Stimulated activated CD4-positive, alpha-beta T cell treated with anti-CD3 and anti-CD28 coated beads, Interleukin-12 subunit alpha, Interleukin-12 subunit beta, amount 100 ng/mL, for 48 hours (primary cell): ENCODE measurements at regions not wholly inside any gene's neighbourhood (a gene's known extent, or its start where the extent isn't known, plus 50 kb on each side); places are given as distances from the start of the nearest gene placed in this dataset.

Source experiments
- DNase-seq, 3 donors: peaks; one replicate each; pipeline ENCODE4 v3.0.0-alpha.2; 2020; ENCODE audit warnings: low read depth in 2 of 3, low spot score in 1 of 3

DNA sequence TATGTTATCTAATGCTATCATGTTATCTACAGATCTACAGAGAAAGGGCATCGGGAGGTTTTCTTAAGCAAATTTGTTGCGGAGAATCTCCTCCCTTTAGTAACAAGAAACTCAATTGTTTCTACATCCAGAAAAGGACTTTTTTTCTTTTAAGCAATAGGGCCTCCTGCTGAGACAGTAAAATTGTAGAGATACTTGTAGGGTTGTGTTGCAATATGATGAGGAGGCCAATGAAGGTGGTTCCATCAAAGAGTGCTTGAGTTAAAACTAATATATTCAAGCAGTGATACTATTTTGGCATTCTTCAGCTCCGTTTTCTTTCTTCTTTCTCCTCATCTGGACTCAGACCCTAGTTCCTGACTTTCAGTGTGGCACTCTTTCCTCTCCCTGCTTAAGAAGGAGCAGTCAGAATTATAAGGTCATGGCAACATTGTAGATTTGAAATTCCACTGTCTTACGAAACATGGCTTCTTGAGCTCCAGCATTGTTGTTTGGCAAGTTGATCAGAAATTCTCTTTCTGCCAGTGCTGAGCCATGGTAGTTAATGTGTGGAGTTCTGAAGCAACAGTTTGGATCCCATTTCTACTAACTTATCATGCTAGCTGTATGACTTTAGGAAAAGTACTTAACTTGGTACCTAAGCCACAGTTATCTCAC, 202.0 kb upstream of the SLC14A2 start:
- no peak for DNase-seq

- DNase-seq: no peak
Measured at GRCh38 chr18:45415614-45416013, 199.7 kb upstream of the SLC14A2 start.

DNA sequence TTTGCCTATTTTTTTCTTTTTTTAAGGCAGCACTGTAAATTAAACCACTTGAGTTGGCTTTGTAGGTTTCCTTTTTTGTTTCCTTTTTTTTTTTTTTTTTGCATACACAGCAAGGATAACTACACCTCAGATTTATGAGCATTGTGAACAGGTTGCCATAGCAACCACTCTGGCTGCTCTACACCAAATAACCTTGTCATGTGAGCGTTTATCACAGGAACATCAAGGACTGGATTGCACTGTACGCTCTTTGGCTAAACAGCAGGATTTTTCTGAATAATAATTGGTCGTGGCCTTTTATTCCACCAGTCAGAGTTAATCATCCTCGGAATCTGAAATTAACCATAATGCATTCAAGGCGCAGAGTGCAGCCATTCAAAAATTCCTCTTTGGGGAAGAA, 199.1 kb upstream of the SLC14A2 start:
- no peak for DNase-seq

- no peak for DNase-seq
Measured at GRCh38 chr18:45417392-45417791, 197.9 kb upstream of the SLC14A2 start.

- no peak for DNase-seq
Measured at GRCh38 chr18:45423659-45424058, 191.6 kb upstream of the SLC14A2 start.

GRCh38 chr18:45430041-45430440, 185.2 kb upstream of the SLC14A2 start:
- no peak for DNase-seq

- no peak for DNase-seq
Measured at GRCh38 chr18:45435810-45436209, 179.5 kb upstream of the SLC14A2 start.

DNA sequence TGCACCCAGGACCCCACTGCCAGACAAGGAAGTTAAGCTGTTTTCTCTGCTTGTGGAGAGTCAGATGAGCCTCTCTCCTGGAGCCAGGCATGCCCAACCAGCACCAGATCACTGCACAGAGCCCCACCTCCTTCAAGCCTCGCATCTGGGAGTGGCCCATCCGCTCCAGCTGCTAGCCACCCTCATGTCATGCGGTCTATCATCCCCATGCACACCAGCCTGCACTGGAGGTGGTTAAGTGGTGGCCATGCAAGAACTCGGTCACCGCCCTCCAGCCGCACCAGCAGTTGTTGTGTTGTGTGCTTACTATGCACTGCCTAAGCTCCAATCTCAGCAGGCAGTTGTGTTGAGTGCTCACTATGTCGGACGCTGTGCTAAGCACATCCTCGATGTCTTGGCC, 177.9 kb upstream of the SLC14A2 start:
- DNase-seq: no peak

GRCh38 chr18:45439851-45440645, 175.2 kb upstream of the SLC14A2 start:
- no peak for DNase-seq

GRCh38 chr18:45441110-45441847, 174.0 kb upstream of the SLC14A2 start:
- no peak for DNase-seq

GRCh38 chr18:45444040-45444439, 171.2 kb upstream of the SLC14A2 start:
- no peak for DNase-seq

GRCh38 chr18:45447355-45448265, 167.7 kb upstream of the SLC14A2 start:
- no peak for DNase-seq

DNA sequence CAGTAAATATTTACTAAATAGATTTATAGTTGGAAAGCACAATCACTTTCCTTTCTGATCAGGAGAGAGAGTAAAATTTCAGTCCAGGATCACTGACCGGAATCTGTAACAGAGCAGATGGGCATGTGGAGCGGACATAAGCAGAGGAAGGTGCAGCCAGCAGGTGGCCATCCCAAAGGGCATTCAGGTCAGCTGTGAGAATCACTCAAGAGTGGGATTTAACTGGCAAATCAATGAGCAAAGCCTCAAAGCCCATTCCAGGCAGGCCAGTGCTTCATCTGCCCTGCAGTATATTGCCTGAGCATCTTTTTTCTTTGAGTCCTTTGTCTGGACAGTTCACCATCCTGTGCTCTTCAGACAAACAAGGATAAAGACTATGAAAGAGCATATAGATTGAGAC, 166.4 kb upstream of the SLC14A2 start:
- no peak for DNase-seq

DNA sequence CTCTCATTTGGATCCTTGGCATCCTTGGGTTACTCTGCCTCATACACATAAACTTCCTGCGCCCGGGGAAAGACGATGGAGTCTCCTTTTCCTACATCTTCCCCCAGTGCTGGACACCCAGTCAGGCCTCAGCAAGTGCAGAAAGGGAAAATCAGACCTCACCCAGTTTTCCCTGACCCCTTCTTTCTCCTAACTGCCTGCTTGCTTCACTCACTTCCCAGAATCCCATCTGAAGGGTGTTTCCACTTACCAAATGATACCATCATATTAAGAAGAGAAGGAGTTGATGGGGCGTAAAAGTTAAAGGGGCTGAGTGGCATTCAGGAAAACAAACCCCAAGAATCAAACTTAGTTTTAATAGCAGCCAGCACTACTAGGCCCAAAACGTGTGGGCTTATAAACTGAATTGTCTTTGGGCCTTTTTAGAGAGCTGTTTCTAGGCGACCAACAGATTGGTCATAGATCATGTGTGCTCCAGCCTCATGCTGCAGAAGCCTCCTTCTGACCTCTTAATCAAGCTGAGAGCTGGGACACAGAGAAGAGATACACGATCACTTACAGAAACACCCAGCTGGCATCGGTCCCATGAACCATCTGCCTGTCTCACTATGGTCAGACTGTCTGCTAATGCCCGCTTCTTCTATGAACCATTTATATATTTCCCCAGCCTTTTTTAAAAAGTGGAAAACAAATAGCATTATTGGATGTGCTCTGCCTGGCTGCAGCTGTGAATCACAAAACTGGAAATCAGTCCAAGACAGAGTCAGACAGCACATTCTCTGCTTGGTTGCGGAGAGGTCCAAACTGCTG, 165.7 kb upstream of the SLC14A2 start:
- no peak for DNase-seq

- no peak for DNase-seq
Measured at GRCh38 chr18:45456090-45457021, 158.9 kb upstream of the SLC14A2 start.

- no peak for DNase-seq
Measured at GRCh38 chr18:45458033-45458432, 157.2 kb upstream of the SLC14A2 start.

DNA sequence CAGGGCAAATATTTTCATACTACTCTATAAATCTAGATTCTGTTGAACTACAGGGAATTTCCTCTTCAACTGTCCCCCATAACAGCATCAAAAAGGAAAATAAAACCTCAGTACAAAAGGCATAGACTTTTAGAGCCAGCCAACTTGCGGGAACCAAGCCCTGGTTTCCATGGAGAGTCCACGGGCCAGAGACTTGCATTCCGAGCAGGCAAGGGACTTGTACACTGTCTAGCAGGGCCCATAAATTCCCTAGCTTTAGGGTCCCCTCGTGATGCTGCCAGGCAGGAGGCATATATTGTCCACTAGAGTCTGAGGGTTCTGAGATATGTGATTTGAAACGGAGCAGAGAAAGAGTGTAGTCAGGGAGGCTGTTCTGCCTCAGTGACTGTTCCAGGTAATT, 153.1 kb upstream of the SLC14A2 start:
- no peak for DNase-seq

- no peak for DNase-seq
Measured at GRCh38 chr18:45463451-45463850, 151.8 kb upstream of the SLC14A2 start.

DNA sequence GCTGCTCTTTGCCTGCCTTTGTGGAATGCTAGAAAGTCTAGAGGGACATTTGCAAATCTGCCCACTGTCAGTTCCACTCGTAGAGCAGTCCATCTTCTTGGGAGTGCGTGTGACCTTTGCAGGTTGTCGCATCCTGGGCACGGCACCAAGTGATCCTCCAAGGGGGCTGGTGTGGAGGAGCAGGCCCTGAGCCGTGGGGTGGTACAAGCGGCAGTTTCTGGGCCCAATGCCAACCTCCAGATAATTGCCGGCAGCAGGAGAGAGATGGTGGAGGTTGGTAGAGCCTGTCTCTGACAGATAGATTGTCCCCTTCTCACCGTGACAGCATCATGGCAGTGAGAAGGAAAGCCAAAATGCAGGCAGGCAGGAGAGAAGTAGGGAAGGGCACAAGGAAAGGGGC, 150.7 kb upstream of the SLC14A2 start:
- no peak for DNase-seq
